HG03135 (cell line): ENCODE measurements at regions not wholly inside any gene's neighbourhood (a gene's known extent, or its start where the extent isn't known, plus 50 kb on each side); places are given as distances from the start of the nearest gene placed in this dataset.

Experiments used
- ATAC-seq: cut with Tn5 transposase; IDR thresholded peaks from one replicate; pipeline ENCODE4 v1.9.1; 2021; ENCODE audit warnings: mild to moderate bottlenecking, moderate library complexity; ENCODE audit not compliant: unreplicated experiment

GRCh38 chr9:126151031-126151685 lies 175.5 kb upstream of the MVB12B start:
- no peak for ATAC-seq

DNA sequence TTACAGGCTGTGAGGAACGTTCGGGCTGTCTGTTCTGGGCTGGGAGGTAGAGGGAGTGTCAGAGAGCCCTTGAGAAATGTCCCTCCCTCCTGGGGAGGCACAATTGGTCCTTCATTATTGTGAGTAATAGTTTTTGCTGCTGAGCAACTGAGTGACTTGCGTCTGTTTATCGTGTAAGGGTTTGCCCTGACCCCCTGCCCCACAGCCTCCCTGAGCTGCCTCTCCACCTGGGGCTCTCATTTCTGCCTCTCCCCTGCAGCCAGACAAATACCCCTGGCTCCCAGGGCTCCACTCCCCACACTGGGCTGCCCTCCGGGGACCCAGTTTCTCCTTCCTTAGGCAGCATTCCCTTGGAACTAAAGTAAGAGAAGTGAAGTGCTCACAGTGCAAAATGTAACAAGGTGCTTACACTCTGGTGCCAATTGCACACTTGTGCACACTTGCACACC lies 174.9 kb upstream of the MVB12B start:
- no peak for ATAC-seq

DNA sequence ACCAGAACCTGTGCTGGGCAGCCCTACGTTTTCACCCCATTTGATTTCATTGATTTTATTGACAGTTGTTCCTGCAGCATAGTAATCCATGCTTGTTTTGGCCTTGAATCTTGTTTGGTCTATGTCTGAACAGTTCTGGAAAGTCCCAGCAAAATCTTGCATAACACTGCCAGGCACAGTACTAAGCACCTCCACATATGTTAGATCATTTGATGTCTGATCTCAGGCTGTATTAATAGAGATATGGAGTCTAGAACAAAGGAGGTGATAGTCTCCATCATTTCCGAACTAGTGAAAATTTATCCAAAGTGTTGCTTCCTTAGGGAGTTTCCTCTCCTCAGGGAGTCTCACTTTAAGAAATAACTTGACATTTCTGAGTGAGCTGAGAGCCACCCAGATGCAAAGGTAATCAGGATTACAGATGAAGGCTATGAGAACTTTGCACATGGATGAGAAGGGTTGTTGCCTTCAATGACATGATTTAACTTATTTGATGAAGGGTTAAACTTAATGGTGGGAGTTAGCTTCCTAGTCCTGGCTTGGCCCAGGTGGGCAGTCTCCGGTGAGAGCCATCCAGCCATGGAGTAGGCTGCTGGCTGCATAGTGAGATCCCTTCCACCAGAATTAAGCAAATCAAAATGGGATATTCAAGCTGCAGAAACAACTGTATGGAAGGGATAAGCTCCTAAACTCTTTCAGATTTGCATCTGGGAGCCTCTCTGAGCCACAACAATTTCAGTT lies 173.8 kb upstream of the MVB12B start:
- no peak for ATAC-seq

DNA sequence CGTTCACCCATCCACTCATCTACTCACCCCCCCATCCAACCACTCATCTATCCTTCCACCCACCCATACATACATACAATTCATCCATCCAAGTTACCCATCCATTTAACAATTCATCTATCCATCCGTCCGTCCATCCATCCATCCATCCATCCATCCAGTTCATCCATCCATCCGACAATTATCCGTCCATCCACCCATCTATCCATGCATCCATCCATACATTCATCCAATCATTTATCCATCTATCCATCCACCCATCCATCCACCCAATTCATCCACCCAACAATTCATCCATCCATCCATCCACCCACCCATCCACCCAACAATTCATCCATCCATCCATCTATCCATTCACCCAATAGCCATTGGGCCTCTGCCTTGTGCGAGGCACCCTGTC lies 173.2 kb upstream of the MVB12B start:
- no peak for ATAC-seq

DNA sequence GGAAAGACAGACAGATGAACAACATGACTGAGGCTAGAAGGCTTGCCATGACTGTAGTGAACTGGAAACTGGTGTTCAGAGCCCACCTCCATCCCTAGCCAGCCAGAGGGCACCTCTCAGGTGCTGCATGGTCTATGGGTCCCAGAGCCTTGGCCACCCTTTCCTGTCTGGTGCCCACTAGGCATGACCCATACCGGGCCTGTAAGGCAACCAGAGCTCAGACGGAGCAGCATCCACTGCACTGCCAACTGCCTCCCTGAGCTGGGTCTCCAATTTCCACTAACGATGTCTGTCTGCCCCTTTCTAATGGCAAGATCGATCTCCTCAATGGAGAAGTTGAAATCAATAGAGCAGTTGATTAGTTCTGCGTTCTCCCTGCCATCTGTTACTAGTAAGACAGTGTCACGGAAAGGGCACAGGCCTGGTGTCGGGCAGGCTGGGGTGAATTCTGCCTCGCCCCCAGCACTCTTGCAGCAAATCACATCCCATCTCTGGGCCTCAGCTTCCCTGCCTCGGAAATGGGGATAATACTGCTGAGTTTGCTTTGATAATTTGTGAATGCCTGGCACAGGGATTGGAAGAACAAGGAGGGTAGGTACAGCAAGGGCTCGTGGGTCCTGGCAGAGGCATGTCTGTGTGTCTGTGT lies 172.3 kb upstream of the MVB12B start:
- no peak for ATAC-seq

DNA sequence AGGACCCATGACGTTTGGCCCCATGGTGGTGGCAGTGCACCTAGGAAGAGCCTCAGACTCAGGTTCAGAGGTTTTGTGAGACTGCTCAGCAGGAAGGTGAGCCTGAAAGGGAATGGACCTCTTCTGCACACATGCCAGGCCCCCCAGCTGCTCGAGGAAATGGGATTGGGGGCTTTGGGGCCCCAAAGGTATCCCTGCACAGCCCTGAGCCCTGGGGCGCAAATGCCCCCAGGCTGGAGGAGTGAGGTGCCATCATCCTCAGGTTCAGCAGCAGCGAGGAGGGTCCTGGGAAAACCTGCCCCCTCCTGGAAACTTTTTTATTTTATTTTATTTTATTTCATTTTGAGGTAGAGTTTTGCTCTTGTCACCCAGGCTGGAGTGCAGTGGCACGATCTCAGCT lies 171.8 kb upstream of the MVB12B start:
- no peak for ATAC-seq

DNA sequence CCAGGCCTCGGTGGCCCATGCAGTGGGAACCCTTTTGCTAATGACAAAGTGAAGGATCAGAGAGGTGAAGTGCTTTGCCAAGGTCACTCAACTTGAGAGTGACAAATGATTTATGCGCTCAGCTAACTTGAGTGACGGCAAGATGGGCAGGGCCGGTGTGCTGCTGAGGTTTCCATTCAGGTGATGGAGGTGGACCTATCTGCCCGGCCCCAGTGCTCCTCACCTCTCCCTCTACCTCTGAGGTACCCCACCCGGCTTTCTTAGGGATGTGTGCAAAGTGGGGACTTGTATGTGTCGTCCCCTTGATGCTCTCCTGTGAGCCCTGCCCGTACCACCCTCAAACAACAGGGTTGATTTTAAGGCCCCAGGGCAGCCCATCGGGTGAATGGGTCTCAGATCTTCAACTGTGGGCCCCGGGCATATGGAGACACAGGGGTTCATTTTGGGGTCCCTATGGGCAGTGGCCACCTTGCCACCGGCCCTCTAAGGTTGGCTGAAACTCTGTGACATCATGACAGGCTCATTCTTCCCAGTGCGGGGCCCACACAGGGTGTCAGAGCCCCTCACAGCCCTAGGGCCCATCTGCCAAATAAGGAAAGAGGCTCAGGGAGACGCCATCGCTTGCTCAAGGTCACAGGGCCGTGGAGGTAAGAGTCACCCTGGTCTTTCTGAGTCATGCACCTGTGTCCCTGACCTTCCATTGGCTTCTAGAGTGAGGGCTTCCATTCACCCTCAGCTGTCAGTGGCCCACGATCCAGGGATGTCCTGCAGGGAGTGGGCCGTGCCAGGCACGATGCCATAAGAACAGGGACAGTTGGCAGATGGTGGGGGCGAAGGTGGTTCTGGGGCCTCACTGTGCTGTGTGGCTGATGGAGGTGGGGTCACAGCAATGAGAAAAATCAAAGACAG lies 170.6 kb upstream of the MVB12B start:
- no peak for ATAC-seq

DNA sequence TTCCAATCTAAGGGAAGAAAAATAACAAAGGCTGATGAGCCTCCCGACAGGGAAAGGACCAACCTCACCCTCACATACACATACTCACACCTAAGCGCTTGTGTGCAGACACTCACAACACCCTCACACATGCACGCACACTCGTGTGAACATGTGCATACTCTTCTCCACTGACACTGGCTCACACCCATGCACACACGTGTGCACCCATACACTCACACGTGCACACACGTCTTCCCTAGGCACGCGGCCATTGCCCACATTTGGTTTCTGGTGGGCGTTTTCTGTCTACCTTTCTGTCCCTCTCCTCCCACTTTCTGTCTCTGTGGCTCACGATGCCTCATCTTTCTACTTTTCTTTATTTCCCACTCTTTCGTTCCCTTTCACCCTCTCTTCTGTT lies 169.7 kb upstream of the MVB12B start:
- ATAC-seq: no peak

DNA sequence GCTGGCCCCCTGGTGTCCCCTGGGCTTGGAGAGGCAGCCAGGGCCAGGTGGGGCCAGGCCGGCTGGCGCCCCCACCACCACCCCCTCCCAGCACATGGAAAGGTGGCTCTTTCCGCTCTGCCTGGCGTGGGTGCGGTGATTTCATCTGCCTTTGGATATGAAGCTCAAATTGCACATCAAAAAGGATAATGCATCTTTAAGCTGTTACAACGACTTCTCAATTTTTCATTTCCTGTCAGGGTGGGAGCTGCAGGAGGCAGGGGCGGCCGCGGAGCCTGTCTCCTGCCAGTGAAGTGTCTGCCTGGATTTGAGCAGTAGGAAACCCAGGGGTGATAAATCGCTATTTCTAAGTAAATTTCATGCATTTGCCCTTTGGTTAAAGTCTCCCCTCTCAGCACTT lies 169.2 kb upstream of the MVB12B start:
- no peak for ATAC-seq

- ATAC-seq: no peak
These were observed 168.6 kb upstream of the MVB12B start for GRCh38 chr9:126157826-126158587.

DNA sequence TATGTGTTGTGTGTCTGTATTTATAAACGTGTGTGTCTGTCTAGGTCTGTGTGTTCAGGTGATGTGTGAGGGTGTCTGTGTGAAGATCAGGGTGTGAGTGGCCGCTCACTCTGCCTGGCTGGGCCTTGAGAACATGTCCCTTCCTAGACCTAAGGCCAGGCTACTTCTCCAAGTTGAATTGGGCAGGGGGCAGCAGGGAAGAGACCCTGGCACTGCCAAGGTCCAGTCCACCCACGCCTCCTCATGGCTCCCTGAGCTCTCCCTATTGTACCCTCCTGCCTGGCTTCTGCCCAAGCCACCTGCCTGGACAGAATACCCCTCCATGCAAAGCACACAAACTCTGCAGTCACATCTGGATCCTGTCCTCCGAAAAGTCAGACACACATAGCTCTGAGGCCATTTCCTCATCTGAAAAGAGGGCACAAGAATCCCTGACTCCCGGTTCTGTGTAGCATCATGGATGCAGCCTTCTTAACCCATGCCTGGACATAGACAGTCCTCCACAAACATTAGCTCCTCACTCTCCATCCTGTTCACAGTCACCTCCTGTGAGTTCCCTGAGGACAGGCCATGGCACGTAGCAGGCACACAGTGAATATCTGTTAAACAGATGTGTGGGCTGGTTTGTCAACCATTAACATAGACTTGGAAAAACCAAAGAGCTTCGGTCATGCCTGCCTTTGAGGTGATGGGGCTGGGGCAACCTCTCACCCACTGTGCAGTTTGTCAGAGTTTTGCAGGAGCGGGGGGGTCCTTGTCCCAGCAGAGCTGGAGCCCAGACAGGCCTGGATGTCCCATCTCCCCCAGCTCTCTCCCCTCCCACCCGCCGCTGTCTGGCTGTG lies 167.8 kb upstream of the MVB12B start:
- ATAC-seq: no peak

DNA sequence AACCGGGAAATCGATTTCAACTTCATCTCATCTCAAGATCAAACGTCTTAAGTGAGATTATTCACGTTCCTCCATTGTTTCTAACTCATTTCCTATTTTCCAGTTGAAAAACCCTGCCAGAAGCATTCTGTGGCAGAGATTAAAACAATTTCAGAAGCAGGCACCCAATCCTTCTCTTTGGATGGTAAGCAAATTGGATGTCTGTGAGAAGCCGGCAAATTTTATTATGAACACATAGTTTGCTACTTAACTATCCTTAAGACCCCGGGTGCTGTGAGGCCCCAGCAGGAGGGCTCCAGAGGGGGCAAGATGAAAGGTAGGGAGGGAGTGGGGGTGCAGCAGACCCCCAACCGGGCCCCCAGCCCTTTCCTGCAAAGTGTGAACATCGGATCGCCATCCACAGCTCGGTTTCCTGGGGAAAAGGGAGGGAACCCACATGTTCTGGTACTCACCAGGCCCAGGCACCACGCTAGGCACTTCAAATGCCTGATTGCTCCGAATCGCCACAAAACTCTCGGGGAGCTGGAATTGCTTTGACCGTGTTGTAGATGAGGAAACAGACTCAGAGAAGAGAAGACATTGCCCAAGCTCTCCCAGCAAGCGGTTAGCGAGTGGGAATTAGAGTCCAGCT lies 167.1 kb upstream of the MVB12B start:
- ATAC-seq: no peak

- no peak for ATAC-seq
These were observed 166.4 kb upstream of the MVB12B start for GRCh38 chr9:126160067-126160853.

DNA sequence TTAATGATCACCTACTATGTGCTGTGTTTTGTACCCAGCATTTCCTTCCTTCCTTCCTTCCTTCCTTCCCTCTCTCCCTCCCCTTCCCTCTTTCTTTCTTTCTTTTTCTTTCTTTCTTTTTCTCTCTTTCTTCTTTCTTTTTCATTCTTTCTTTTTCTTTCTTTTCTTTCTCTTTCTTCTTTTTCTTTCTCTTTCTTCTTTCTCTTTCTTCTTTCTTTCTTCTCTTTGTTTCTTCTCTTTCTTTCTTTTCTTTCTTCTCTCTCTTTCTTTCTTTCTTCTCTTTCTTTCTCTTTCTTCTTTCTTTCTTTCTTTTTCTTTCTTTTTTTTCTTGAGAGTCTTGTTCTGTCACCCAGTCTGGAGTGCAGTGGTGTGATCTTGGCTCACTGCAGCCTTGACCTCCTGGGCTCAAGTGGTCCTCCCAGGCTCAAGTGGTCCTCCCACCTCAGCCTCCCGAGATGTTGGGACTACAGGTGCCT lies 165.7 kb upstream of the MVB12B start:
- no peak for ATAC-seq

DNA sequence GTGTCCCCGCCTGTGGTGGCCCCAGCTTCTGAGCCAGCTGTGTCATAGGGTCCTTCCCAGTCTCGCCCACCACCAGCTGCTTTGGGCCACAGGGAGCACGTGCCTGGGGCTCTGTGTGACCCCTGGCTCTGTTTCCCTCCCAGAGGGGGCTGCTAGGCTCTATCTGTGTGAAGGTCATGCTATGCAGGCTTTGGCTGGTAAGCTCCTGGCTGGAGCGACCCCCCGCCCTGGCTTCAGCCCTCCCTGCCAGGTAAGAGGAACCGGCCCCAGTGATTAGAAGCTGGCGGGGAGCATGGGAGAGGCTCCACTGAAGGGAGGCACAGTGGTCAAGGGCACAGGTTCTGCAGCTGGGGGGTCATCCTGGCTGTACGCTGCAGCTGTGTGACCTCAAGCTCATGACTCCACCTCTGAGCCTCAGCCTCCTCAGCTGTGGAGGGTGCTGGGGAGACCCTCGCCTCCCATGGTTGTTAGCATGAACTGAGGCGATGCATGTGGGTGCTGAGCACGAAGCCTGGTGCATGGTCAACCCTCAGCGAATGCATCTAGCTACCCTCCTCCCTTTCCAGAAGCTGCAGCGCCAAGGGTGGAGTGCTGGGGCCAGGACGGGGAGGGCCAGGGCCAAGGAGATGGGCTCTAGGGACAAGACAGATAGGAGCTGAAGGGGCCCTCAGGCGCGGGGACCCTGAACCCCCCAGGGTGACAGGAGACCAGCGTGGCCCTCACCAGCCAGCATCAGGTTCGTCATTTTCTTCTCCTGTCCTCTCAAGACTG lies 163.8 kb upstream of the MVB12B start:
- ATAC-seq: no peak

DNA sequence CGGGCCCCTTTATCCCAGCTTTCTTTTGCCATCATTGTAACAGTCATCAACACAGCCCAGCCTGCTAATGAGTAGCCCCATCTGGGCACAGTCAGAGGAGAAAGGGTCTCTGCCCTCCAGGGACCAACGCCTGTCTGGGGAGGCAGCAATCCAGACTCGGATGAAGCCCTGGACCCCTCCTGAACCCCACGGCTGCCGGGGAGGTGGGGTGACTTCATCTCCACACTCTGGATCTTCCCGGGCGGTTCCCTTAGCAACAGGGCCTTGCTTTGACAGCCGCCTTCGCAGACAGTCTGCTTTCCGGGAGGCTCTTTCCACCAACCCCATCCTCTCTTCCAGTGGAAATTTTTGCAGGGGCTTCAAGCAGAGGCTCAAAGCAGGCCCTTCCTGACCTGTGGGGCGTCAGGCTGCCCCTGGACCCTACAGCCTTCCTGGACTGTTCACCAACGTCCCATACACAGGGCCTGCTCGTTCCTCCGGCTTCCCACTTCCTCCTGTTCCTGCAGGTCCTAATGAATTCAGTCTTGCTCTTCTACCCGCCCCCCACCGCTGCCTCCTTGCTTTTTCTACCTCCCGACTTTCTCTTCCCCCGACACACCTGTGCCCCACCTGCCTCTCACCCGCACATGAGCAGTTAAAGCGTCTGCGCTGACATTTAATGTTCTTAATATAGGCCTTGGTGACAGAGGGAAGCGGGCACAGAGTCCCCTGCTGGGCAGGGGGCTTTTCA lies 161.7 kb upstream of the MVB12B start:
- no peak for ATAC-seq

DNA sequence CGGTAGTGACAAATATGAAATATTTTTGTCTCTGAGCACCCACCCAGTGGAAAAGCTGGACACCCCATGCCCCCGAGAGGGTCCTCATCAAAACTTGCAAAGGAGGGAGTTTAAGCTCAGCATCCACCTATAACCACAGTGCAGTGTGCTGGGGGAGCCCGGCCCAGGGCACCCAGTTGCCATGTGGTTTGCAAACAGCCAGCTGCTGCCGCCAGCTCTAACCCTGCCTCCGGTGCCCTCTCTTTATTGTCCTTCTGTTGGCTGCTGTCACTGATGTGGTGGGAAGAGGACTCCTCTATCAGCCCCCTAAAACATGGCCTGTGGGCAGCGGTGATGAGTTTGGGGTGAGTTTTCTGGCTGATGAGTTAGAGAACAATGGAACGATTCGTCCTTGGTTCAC lies 160.9 kb upstream of the MVB12B start:
- ATAC-seq: no peak
